Loucy (cell line): ENCODE measurements at regions not wholly inside any gene's neighbourhood (a gene's known extent, or its start where the extent isn't known, plus 50 kb on each side); places are given as distances from the start of the nearest gene placed in this dataset.

ENCODE experiments used
- EZH2phosphoT487 ChIP-seq: fragments of 200-600 bp; IDR thresholded peaks from 2 replicates; pipeline ENCODE4 v1.6.1; 2018; ENCODE audit warnings: antibody characterized with exemption, mild to moderate bottlenecking, moderate library complexity, borderline replicate concordance
- TF ChIP-seq, protein P1 (sequence below): fragments of 200-600 bp; sonication (generic); conservative IDR thresholded peaks from 2 replicates; pipeline ENCODE4 v1.5.1; 2014; ENCODE audit warnings: mild to moderate bottlenecking, antibody characterized with exemption, low read length

DNA sequence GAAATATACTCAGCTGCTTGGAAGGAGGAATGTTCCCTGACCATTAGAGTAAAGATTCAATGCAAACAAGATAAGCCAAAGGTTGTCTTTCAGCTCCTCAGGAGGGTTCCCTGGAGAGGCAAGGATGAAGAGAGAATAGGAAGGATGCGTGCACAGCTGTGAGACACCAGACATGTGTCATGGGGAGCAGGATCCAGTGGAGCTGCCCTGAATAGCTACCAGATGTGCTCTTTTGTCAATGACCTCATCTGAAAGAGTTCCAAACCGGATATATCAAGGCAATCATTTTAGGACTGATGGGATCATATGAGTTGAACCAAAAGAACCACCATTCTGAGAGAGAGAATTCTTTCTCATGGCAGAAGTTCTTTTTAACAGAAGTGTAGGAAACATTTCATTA is 490.6 kb downstream of the IRS1 start:
- TF ChIP-seq, protein P1, sequence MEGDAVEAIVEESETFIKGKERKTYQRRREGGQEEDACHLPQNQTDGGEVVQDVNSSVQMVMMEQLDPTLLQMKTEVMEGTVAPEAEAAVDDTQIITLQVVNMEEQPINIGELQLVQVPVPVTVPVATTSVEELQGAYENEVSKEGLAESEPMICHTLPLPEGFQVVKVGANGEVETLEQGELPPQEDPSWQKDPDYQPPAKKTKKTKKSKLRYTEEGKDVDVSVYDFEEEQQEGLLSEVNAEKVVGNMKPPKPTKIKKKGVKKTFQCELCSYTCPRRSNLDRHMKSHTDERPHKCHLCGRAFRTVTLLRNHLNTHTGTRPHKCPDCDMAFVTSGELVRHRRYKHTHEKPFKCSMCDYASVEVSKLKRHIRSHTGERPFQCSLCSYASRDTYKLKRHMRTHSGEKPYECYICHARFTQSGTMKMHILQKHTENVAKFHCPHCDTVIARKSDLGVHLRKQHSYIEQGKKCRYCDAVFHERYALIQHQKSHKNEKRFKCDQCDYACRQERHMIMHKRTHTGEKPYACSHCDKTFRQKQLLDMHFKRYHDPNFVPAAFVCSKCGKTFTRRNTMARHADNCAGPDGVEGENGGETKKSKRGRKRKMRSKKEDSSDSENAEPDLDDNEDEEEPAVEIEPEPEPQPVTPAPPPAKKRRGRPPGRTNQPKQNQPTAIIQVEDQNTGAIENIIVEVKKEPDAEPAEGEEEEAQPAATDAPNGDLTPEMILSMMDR, result no peak
- TF ChIP-seq EZH2phosphoT487, result no peak
